ENCODE measurements at regions not wholly inside any gene's neighbourhood (a gene's known extent, or its start where the extent isn't known, plus 50 kb on each side); places are given as distances from the start of the nearest gene placed in this dataset.

GRCh38 chr12:24228371-24228770 lies 278.9 kb upstream of the SOX5 start:
- POLR2A ChIA-PET, result no interaction called here

DNA sequence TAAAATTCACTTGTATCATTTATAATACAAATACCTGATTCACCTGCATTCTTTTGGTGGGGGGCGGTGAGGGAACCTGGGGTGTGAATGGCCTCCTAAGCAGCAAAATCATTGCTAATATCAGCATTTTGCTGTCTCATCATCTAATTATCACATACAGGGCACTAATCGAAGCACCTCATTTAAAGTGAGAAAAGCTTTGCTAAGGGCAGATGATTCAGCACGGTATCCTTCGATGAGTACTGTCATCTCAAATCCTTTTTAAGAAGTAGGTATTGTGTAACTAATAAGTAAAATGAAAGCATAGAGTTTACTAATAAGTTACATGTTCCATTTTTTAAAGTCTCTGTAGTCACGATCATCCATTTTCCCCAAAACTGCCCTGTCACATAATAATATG lies 278.1 kb upstream of the SOX5 start:
- DNase-seq (no peak), ATAC-seq (no peak)
- TF ChIP-seq CTCF (IDR thresholded peaks at IDR 0.05), result no peak
- Mint-ChIP-seq H3K4me1 (ENCODE audit: low read depth) (no peaks in the 10 kb centered on the region), H3K4me3 (no peak overlapping the region), H3K36me3 (ENCODE audit: low read depth) (no peaks in the 10 kb centered on the region), H3K9me3 (peaks cover 2% of the 10 kb centered on the region), H3K27me3 (no peaks in the 10 kb centered on the region), H3K27ac (no peak overlapping the region)
- ChIA-PET POLR2A (no interaction called here), CTCF (no interaction called here)
- intact Hi-C loops (cut with micrococcal nuclease), result no loop called here

More at GRCh38 chr12:24228371-24228770, 278.9 kb upstream of the SOX5 start:
- H3K4me3 Mint-ChIP-seq, result no peak overlapping the region
- no peak for ATAC-seq
- no peaks in the 10 kb centered on the region for H3K36me3 Mint-ChIP-seq (ENCODE audit: low read depth)
- DNase-seq, result no peak
- no peak overlapping the region for H3K27ac Mint-ChIP-seq
- no peaks in the 10 kb centered on the region for H3K4me1 Mint-ChIP-seq (ENCODE audit: low read depth)
- intact Hi-C loops (cut with micrococcal nuclease), result no loop called here
- H3K9me3 Mint-ChIP-seq, result peaks cover 2% of the 10 kb centered on the region
- CTCF ChIA-PET, result no interaction called here
- no peak for TF ChIP-seq CTCF (IDR thresholded peaks at IDR 0.05)
- no peaks in the 10 kb centered on the region for H3K27me3 Mint-ChIP-seq

- intact Hi-C loops (cut with micrococcal nuclease), result no loop called here
- no peaks in the 10 kb centered on the region for H3K4me1 Mint-ChIP-seq (ENCODE audit: low read depth)
- ATAC-seq (no peak), DNase-seq (no peak)
- ChIA-PET CTCF (no interaction called here), POLR2A (no interaction called here)
- no peaks in the 10 kb centered on the region for H3K27me3 Mint-ChIP-seq
- peaks cover 2% of the 10 kb centered on the region for H3K9me3 Mint-ChIP-seq
- H3K4me3 Mint-ChIP-seq, result no peak overlapping the region
- no peaks in the 10 kb centered on the region for H3K36me3 Mint-ChIP-seq (ENCODE audit: low read depth)
- no peak for TF ChIP-seq CTCF (IDR thresholded peaks at IDR 0.05)
- no peak overlapping the region for H3K27ac Mint-ChIP-seq
Measured at GRCh38 chr12:24226745-24227350, 277.4 kb upstream of the SOX5 start.

GRCh38 chr12:24224401-24224800 lies 274.9 kb upstream of the SOX5 start:
- TF ChIP-seq CTCF (IDR thresholded peaks at IDR 0.05), result no peak
- POLR2A ChIA-PET, result no interaction called here
- DNase-seq (no peak), ATAC-seq (no peak)
- H3K27ac Mint-ChIP-seq, result no peak overlapping the region
- no peaks in the 10 kb centered on the region for H3K36me3 Mint-ChIP-seq (ENCODE audit: low read depth)
- intact Hi-C loops (cut with micrococcal nuclease), result no loop called here
- no peaks in the 10 kb centered on the region for H3K9me3 Mint-ChIP-seq
- CTCF ChIA-PET, result no interaction called here
- H3K4me1 Mint-ChIP-seq (ENCODE audit: low read depth), result no peaks in the 10 kb centered on the region
- H3K4me3 Mint-ChIP-seq, result no peak overlapping the region
- H3K27me3 Mint-ChIP-seq, result no peaks in the 10 kb centered on the region

DNA sequence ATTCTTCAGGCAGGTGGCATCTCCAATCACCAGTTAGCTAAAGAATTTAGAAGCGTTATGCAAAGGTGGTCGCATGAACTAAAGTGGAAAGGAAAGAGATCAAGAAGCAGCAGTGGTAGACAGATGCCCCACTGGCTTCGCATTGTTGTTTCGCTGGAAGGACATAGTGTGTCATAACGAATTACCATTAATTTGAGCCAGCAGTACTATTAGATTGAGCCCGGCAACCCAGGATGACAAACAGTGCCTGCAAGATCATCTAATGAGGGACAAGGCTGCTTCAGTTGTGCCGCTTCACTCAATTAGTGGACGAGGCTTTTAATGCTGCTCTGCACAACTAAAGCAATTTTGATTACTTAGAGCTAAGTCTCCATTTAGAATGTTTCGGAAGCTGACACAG lies 274.5 kb upstream of the SOX5 start:
- ChIA-PET CTCF (no interaction called here), POLR2A (no interaction called here)
- no peak overlapping the region for H3K4me3 Mint-ChIP-seq
- no peak overlapping the region for H3K27ac Mint-ChIP-seq
- H3K9me3 Mint-ChIP-seq, result no peaks in the 10 kb centered on the region
- no peak for DNase-seq
- H3K4me1 Mint-ChIP-seq (ENCODE audit: low read depth), result no peaks in the 10 kb centered on the region
- H3K27me3 Mint-ChIP-seq, result no peaks in the 10 kb centered on the region
- TF ChIP-seq CTCF (IDR thresholded peaks at IDR 0.05), result no peak
- intact Hi-C loops (cut with micrococcal nuclease), result no loop called here
- H3K36me3 Mint-ChIP-seq (ENCODE audit: low read depth), result no peaks in the 10 kb centered on the region
- ATAC-seq, result no peak
